NCI-H345 treated with DMSO at 0.1 percent for 48 hours (cell line): ENCODE measurements at regions not wholly inside any gene's neighbourhood (a gene's known extent, or its start where the extent isn't known, plus 50 kb on each side); places are given as distances from the start of the nearest gene placed in this dataset.

ENCODE experiments used
- DNase-seq: peaks from one replicate; lab custom pipeline; 2025; ENCODE audit not compliant: unreplicated experiment; lab: John Stamatoyannopoulos, UW

- DNase-seq: no peak
Observed at GRCh38 chr3:174398761-174399160, 460.4 kb upstream of the NAALADL2 start.

- no peak for DNase-seq
Observed at GRCh38 chr3:174403831-174404230, 455.3 kb upstream of the NAALADL2 start.

DNA sequence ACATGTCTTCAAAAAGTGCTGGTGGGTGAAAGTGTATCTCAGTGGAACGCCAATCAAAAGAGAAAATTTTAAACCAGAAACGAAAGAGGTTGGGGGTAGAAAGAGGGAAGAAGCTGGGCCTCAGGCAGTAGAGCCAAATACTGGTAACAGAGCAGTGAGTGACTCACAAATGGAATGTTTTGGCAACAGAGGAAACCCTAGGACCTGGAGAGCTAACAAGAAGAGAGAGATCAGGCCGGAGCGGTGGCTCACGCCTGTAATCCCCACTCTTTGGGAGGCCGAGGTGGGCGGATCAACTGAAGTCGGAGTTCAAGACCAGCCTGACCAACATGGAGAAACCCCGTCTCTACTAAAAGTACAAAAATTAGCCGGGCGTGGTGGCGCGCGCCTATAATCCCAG lies 450.8 kb upstream of the NAALADL2 start:
- DNase-seq: no peak

DNA sequence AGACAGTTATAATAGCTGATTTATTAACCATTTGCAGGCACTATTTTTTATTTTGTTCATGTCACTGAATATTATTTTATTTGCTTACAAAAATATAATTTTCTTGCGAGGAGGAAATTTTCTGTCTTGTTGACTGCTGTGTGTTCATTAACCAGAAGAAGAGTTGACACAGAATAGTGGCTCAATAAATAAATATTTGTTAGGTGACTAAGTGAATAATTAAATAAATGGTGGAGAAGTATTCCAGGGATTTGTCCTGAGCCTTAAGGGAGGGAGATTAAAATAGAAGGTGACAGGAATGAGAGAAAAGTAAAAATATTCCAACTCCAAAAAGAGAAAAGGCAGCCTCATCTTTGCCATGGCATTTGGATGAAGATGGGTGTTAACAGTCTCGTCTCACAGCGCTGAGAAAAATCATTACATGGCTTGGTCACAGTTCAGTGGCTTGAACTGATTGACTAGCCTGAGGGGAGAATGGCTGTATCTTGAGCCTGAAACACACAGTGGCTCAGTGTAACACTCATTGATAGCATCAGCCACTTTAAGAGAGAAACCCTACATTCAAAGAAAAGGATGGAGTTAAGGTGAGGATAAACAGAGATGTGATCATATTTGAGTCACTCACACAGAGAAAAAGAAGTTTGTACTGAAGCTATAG lies 449.9 kb upstream of the NAALADL2 start:
- DNase-seq: no peak

DNA sequence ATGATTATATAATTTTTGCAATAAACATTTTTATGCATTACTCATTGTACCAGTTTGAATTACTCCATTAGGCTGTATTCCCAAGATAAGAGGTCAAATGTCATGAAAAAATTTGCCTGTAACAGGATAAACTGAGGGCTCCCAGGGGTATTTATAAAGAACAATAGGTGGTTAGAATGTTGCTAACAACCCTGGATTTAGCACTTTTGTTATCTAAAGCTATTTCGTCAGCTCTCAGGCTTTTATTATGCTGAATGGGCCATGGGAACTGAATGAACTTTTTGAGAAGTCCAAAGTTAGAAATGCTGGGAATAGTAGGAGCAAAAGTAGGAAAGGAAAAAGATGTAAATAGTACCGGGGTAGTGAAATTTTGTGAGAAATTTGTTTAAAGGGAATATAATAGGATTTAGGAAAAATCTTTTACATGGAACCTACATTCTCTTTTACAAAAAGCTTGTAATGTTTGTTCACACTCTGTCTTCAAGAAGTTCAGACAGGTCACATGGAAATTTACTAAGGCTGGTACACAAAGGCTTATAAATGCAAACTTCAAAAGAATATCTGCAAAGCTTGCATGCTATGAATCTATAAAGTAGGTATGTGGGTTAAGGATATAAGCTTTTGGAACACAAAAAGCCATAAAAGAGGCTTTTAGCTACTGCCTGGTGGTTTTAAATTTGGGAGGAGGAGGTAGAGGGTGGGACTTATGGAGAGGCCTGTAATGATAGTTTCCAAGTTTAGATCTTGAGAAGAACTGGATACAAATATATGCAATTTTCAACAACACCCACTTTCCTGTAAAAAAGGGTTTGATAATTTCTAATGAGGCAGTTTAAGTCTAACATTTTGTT lies 445.8 kb upstream of the NAALADL2 start:
- DNase-seq: no peak

DNA sequence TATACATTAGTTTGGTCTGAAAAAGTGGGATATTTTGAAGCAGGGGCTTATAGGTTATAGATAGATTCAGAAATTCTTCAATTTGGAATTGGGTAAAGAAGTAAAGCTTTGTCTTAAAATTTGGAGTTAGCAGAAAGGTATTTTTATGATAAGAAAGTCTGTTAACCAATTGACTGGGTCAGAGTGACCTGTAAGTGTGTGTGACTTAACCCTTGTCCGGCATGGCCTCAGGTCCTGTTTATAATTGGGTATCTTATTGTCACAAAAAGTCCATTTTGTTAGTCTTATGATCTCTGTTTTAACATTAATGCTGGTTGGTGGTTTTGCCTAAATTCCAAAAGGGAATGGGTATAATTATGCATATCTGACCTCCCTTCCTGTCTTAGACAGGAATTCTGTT lies 444.2 kb upstream of the NAALADL2 start:
- no peak for DNase-seq

DNA sequence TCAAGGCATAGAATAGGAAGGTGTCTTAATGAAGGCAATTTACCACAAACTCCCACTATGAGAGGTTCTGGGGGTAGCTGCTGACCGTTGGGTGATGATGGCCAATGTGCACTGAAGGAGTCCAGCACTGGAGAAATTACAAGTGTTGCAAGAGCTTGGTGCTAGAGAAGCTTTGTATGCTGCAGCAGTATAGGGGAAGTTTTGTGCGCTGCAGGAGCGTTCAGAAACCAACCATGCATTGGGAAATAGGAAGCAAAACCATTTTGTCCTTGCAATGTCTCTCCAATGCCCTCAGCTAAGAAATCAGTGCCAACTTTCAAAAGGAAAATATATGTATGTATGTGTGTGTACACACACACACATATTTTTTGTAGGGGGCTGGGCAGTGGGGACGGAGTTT lies 441.6 kb upstream of the NAALADL2 start:
- no peak for DNase-seq

GRCh38 chr3:174419216-174419615 lies 439.9 kb upstream of the NAALADL2 start:
- no peak for DNase-seq

DNA sequence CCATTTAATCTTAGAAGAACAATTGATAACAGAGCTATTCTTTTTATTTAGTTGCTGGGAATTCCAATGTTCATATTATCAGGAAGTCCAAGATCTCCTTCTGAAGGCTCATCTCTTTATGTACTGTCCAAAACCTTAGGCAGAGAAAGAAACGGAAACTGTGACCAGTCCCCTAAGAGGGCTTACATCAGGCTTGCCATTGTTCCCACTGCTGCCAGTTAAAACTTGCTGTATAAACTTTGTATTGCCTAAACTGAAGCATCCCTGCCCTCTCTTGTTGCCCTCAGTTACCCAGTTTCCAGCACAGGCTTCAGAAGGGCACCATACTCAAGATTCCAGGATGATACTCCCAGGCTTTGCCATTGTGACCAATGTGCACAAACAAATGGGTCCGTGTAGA lies 435.2 kb upstream of the NAALADL2 start:
- no peak for DNase-seq

DNA sequence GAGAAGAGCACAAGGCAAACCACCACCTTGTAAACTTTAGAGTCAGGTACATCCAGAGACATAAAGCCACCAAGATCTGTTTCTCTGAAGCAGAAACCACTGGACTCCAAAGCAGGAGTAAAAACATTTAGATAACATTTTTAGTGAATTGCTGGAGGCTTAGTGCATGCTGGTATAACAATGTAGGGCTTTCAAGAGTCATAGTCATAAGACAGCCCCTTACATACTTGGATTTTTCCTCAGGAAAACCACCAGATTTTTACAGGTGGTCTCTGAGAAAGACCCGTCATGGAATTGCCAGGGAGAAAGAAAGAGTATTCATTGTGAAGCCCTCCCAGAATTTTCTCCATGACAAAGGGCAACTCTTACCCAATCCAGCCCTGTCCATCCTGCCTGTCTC lies 434.5 kb upstream of the NAALADL2 start:
- no peak for DNase-seq

DNA sequence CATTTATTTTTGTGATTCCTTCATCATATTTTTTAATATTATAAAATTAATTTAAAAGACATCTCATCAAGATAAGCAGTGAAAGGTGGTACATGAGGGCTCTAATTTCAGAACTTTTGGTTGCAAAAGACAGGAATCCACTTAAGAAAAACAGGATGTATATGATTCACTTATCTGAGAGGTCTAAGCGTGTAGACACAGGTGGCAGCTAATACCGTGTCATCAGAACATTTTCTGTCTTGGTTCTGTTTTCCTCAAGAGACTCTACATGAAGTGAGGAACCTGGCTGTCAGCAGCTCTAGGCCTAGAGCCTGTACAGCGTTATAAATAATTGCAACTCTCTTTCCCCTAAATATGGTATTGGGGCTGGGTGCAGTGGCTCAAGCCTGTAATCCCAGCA lies 433.7 kb upstream of the NAALADL2 start:
- DNase-seq: no peak

GRCh38 chr3:174430986-174431385 lies 428.1 kb upstream of the NAALADL2 start:
- DNase-seq: no peak

- no peak for DNase-seq
Observed at GRCh38 chr3:174431717-174432116, 427.4 kb upstream of the NAALADL2 start.

- DNase-seq: no peak
Observed at GRCh38 chr3:174436367-174436766, 422.8 kb upstream of the NAALADL2 start.

DNA sequence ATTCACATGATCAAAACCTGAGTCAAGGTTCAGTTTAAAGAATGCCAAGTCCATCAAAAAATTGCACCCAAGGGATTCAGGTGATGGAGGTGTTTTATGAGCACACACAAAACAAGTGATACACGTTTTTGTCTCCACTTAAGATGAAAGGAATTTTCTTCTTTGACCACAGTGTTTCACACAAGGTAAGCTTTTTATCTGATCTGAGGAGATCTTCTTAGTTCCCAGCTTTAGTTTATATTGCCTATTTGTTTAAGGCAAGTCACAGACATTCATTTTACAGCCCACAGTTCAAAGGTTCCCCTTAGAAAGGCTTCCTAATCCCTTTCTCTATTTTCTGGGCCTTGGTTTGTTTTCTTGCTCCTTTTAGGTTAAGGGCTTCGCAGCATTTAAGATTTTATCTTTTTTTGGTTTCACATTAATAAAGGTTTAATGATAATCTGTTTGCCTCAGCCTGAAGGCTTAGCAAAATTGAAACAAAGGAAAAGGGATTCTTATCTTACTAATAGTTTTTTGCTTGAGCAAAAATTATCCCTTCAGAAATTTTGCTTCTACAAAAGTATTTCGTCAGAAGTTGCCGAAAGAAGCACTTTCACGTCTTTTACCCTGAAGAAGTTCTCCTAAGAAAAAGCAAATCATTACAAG lies 420.5 kb upstream of the NAALADL2 start:
- no peak for DNase-seq

GRCh38 chr3:174439331-174440252 lies 419.5 kb upstream of the NAALADL2 start:
- DNase-seq: no peak

DNA sequence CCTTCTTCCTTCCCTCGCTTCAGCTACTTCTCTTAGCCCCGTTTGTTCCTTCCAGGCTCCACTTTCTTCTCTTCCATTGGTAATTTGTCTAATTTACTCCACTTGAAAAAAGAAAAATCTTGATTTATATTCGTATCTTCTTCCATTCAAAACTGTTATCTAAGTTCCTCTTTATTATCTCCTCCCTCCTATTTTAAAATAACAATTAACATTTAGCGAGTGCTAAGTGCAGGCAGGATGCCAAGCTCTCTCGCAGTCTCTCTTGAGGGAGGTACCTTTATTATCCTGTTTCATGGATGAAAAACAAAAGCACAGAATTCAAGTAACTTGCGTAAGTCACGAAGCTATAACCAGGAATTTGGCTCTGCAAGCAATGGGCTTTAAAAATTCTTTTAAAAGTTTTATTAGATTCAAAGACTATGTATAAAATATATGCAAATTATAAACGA lies 418.9 kb upstream of the NAALADL2 start:
- DNase-seq: peak; percentile 45

- DNase-seq: peak; percentile 50
Observed at GRCh38 chr3:174440741-174441587, 418.2 kb upstream of the NAALADL2 start.

- DNase-seq: no peak
Observed at GRCh38 chr3:174441588-174442301, 417.4 kb upstream of the NAALADL2 start.
